Sigmoid colon (tissue), 6 donors: ENCODE measurements at regions not wholly inside any gene's neighbourhood (a gene's known extent, or its start where the extent isn't known, plus 50 kb on each side); places are given as distances from the start of the nearest gene placed in this dataset.
A peak's percentile ranks its signal among the peaks of the same experiment; 100 is the strongest.

Source experiments
- DNase-seq: peaks from one replicate; pipeline ENCODE4 v3.0.0-alpha.2; 2019
- H3K27ac ChIP-seq, 4 donors: fragments of 200-600 bp; sonication (generic); one replicate each; pipeline ENCODE4 v1.5.1; 2016 to 2019; ENCODE audit warnings: mild to moderate bottlenecking in 1 of 4
- H3K27me3 ChIP-seq, 3 donors: fragments of 200-600 bp; sonication (generic); one replicate each; pipeline ENCODE4 v1.5.1; 2019; ENCODE audit warnings: mild to moderate bottlenecking in 1 of 3
- H3K36me3 ChIP-seq, 4 donors: fragments of 200-600 bp; sonication (generic); one replicate each; pipeline ENCODE4 v1.5.1; 2016 to 2019
- H3K4me1 ChIP-seq, 4 donors: fragments of 200-600 bp; sonication (generic); one replicate each; pipeline ENCODE4 v1.5.1; 2017 to 2019
- H3K4me3 ChIP-seq, 4 donors: fragments of 200-600 bp; sonication (generic); one replicate each; pipeline ENCODE4 v1.5.1; 2017 to 2019; ENCODE audit warnings: mild to moderate bottlenecking in 2 of 4, moderate library complexity in 1 of 4
- H3K9me3 ChIP-seq, 4 donors: fragments of 200-600 bp in 3 of 4; sonication (generic) in 3 of 4; one replicate each; pipeline versions ENCODE4 v1.5.1 to v1.6.1; 2013 to 2019
- EP300 ChIP-seq, 4 donors: sonication (generic); formaldehyde crosslinking; IDR thresholded peaks; one replicate each; pipeline ENCODE4 v1.6.1; 2017; ENCODE audit warnings: antibody characterized with exemption in 4 of 4
- POLR2A ChIP-seq, 2 donors: fragments of 450-650 bp; IDR thresholded peaks; one replicate each; pipeline ENCODE4 v1.6.1; 2016; ENCODE audit warnings: antibody characterized with exemption in 2 of 2, mild to moderate bottlenecking in 2 of 2, moderate library complexity in 2 of 2
- POLR2AphosphoS5 ChIP-seq, 4 donors: sonication (generic); formaldehyde crosslinking; IDR thresholded peaks; one replicate each; pipeline ENCODE4 v1.6.1; 2017; ENCODE audit warnings: antibody characterized with exemption in 4 of 4
- WGBS, 2 donors: extraction: QIAGEN DNeasy Blood & Tissue Kit; methylation state at CpG; one replicate each; pipeline ENCODE4 v1.1.7; 2013; 5-methylcytosine and 5-hydroxymethylcytosine counted together
- intact Hi-C: fragments of 100-400 bp; cut with DNase I; formaldehyde crosslinking; loops from one replicate; pipeline ENCODE4 v1.15.1; 2023
- TF ChIP-seq, protein P1 (sequence below), 4 experiments: fragments of 450-650 bp in 3 of 4; fragments of 200-600 bp in 1 of 4; IDR thresholded peaks; one replicate each; pipeline ENCODE4 v1.5.1; 2016 to 2019; ENCODE audit warnings: antibody characterized with exemption in 4 of 4, mild to moderate bottlenecking in 3 of 4, moderate library complexity in 2 of 4
- donor health status: healthy with polysubstance abuse.
- donor health status: healthy.

DNA sequence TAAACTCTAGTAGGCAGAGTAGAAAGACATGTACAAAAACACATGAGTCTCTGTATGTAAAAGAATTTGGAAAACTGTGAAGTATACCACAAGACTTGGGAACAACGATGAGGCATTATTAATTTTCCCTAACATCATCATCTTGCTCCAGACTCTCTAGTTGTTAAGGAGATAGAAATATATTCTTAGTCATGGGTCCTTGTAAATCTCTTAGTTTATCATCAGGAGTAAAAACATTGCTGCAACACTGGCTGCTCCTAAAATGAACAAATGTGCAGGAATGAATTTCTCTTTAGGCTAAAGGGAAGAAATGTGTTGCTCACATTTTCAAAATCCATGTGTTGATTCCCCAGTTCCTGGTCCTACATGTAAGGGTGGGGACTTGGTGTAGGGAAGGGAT lies 384.6 kb downstream of the STIM2 start:
- Histone ChIP-seq H3K27ac (no peak overlapping the region), H3K27me3 (no peaks in the 10 kb centered on the region), H3K36me3 (no peaks in the 10 kb centered on the region), H3K4me1 (peaks cover 0 to 14% (median 2%) of the 10 kb centered on the region in 4 donors), H3K9me3 (no peaks in the 10 kb centered on the region), H3K4me3 (no peak overlapping the region)
- no peak for DNase-seq
- 82 to 87% methylated on average over 1 of the region's 1 CpG for WGBS, 2 donors
- TF ChIP-seq POLR2A (IDR thresholded peaks at IDR 0.05) (no peak), POLR2AphosphoS5 (IDR thresholded peaks at IDR 0.05) (no peak), EP300 (IDR thresholded peaks at IDR 0.05) (no peak)
- TF ChIP-seq, protein P1, sequence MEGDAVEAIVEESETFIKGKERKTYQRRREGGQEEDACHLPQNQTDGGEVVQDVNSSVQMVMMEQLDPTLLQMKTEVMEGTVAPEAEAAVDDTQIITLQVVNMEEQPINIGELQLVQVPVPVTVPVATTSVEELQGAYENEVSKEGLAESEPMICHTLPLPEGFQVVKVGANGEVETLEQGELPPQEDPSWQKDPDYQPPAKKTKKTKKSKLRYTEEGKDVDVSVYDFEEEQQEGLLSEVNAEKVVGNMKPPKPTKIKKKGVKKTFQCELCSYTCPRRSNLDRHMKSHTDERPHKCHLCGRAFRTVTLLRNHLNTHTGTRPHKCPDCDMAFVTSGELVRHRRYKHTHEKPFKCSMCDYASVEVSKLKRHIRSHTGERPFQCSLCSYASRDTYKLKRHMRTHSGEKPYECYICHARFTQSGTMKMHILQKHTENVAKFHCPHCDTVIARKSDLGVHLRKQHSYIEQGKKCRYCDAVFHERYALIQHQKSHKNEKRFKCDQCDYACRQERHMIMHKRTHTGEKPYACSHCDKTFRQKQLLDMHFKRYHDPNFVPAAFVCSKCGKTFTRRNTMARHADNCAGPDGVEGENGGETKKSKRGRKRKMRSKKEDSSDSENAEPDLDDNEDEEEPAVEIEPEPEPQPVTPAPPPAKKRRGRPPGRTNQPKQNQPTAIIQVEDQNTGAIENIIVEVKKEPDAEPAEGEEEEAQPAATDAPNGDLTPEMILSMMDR (IDR thresholded peaks at IDR 0.05), result no peak
- intact Hi-C loops, result no loop called here

DNA sequence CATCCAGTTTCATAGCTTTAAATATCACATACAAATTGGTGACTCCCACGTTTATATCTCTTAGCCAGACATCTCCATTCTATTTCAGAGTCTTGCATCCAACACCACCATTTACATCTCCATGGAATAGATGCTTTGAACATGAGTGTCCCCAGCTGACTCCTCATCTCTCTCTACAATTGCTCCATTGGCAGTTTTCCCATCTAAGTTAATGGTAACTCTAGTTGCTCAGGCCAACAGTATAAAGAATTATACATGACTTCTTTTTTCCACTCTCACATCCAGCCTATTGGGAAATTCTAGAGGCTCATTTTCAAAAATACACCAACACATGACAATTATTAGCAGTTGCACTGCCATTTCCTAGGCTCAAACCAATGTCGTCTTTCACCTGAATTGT lies 388.2 kb downstream of the STIM2 start:
- H3K36me3 ChIP-seq, result no peaks in the 10 kb centered on the region
- intact Hi-C loops, result no loop called here
- peak overlapping the region in 2 of 4 donors; percentile 14 to 45 for H3K27ac ChIP-seq
- H3K4me3 ChIP-seq, result no peak overlapping the region
- no peaks in the 10 kb centered on the region for H3K27me3 ChIP-seq
- no peak for DNase-seq
- H3K4me1 ChIP-seq, result peaks cover 0 to 22% (median 8%) of the 10 kb centered on the region in 4 donors
- TF ChIP-seq, protein P1 (IDR thresholded peaks at IDR 0.05), result no peak
- TF ChIP-seq EP300 (IDR thresholded peaks at IDR 0.05) (no peak), POLR2AphosphoS5 (IDR thresholded peaks at IDR 0.05) (peak in 2 of 4 donors; percentile 16 to 55), POLR2A (IDR thresholded peaks at IDR 0.05) (no peak)
- H3K9me3 ChIP-seq, result no peaks in the 10 kb centered on the region
- 59 to 65% methylated on average over 2 of the region's 2 CpGs for WGBS, 2 donors

DNA sequence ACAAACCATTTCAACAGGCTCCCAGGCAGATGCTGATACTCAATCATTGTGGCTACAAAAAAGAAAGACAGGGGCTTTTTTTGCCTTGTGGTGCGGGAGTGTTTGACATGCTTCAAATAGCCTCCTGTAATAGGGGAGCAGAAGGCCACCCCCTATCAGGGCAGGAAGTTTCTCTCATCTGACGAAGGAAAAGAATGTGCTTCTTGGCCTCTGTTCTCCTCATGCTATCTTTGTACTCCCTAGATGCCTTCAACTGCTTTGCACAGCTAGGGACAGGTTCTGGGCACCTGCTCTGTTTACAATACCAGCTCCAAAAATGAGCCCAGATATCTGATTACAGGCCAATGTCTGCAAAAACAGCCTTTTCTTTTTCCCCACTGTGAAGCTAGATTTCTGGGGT lies 391.1 kb downstream of the STIM2 start:
- Histone ChIP-seq H3K36me3 (no peaks in the 10 kb centered on the region), H3K9me3 (no peaks in the 10 kb centered on the region), H3K27ac (peak overlapping the region in 1 of 4 donors; percentile 17), H3K27me3 (no peaks in the 10 kb centered on the region), H3K4me1 (peaks cover 0 to 22% (median 8%) of the 10 kb centered on the region in 4 donors), H3K4me3 (no peak overlapping the region)
- WGBS, 2 donors, result 66 to 83% methylated on average over 2 of the region's 2 CpGs
- intact Hi-C loops, result no loop called here
- TF ChIP-seq POLR2AphosphoS5 (IDR thresholded peaks at IDR 0.05) (no peak), POLR2A (IDR thresholded peaks at IDR 0.05) (no peak), EP300 (IDR thresholded peaks at IDR 0.05) (no peak)
- TF ChIP-seq, protein P1 (IDR thresholded peaks at IDR 0.05), result no peak
- DNase-seq, result no peak

DNA sequence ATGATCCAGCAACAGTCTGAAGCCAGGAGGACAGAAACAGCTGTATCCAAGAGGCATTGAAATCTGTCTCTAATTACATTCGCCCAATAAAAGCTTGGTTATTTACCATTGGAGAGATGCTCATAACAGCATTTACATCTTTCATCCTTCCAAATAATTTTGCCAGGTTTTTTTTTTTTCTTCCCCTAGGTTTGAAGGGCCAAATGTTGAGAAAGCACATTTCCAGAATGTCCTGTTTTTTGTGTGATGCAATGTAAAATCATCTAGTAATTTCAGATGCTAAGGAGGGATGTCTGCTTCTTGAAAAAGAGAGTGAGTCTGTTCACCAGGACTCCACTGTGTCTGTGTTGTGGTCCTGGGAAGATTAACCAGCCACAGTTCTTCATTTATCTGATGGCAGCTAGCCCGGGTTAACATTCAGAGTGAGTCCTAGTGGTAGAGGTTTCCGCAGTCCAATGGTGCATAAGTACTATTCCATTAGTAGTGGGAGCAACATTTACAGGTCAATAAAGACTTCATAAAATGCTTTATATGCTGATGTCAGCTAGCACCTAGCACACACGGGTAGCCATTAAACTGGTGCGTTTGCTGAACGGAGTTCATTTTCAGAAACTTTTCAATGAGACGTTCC lies 406.8 kb downstream of the STIM2 start:
- H3K27ac ChIP-seq, result no peak overlapping the region
- no peaks in the 10 kb centered on the region for H3K36me3 ChIP-seq
- WGBS, 2 donors, result 46 to 56% methylated on average over 7 of the region's 7 CpGs
- no peak overlapping the region for H3K4me3 ChIP-seq
- TF ChIP-seq, protein P1 (IDR thresholded peaks at IDR 0.05), result no peak
- no peak for TF ChIP-seq POLR2AphosphoS5 (IDR thresholded peaks at IDR 0.05)
- no peak for TF ChIP-seq POLR2A (IDR thresholded peaks at IDR 0.05)
- no peaks in the 10 kb centered on the region for H3K27me3 ChIP-seq
- H3K4me1 ChIP-seq, result no peaks in the 10 kb centered on the region
- no peaks in the 10 kb centered on the region for H3K9me3 ChIP-seq
- intact Hi-C loops, result no loop called here
- DNase-seq, result no peak

DNA sequence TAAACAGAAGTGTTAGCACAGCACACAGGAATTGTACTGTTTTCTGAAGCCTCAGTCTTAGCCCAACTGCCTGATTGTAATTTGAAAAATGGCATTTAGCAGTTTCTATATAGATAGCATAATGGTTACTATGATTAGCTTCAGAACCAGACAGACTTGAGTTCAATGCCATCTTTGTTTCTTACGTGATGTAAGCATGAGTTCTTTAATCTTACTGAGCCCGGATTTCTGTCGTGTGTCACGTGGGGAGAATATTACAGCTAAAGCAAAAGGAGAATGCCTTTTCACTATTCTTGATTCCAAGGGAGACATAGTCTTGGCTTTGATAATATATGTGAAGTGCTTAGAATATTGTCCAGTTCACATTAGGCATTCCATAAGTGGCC lies 407.3 kb downstream of the STIM2 start:
- Histone ChIP-seq H3K27me3 (no peaks in the 10 kb centered on the region), H3K4me3 (no peak overlapping the region), H3K4me1 (no peaks in the 10 kb centered on the region), H3K36me3 (no peaks in the 10 kb centered on the region), H3K27ac (no peak overlapping the region), H3K9me3 (no peaks in the 10 kb centered on the region)
- 84% methylated on average over 4 of the region's 4 CpGs for WGBS, 2 donors
- TF ChIP-seq POLR2AphosphoS5 (IDR thresholded peaks at IDR 0.05) (no peak), POLR2A (IDR thresholded peaks at IDR 0.05) (no peak), EP300 (IDR thresholded peaks at IDR 0.05) (no peak)
- TF ChIP-seq, protein P1 (IDR thresholded peaks at IDR 0.05), result no peak
- intact Hi-C loops, result no loop called here
- no peak for DNase-seq
